IMR-90 (cell line): ENCODE measurements at regions not wholly inside any gene's neighbourhood (a gene's known extent, or its start where the extent isn't known, plus 50 kb on each side); places are given as distances from the start of the nearest gene placed in this dataset.

Source experiments
- TF ChIP-seq, protein P1 (sequence below): conservative IDR thresholded peaks from 2 replicates; pipeline ENCODE4 v1.5.1; 2012; ENCODE audit warnings: mild to moderate bottlenecking, low read depth, low read length, improper control_type of control experiment
- TF ChIP-seq, protein P2 (sequence below): fragments of 150-350 bp; IDR thresholded peaks from 2 replicates; pipeline ENCODE4 v1.6.1; 2017; ENCODE audit warnings: mild to moderate bottlenecking, antibody characterized with exemption, low read length, low read depth

GRCh38 chr7:12881712-12882111 is 194.3 kb downstream of the ARL4A start:
- TF ChIP-seq, protein P1, sequence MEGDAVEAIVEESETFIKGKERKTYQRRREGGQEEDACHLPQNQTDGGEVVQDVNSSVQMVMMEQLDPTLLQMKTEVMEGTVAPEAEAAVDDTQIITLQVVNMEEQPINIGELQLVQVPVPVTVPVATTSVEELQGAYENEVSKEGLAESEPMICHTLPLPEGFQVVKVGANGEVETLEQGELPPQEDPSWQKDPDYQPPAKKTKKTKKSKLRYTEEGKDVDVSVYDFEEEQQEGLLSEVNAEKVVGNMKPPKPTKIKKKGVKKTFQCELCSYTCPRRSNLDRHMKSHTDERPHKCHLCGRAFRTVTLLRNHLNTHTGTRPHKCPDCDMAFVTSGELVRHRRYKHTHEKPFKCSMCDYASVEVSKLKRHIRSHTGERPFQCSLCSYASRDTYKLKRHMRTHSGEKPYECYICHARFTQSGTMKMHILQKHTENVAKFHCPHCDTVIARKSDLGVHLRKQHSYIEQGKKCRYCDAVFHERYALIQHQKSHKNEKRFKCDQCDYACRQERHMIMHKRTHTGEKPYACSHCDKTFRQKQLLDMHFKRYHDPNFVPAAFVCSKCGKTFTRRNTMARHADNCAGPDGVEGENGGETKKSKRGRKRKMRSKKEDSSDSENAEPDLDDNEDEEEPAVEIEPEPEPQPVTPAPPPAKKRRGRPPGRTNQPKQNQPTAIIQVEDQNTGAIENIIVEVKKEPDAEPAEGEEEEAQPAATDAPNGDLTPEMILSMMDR, result no peak
- TF ChIP-seq, protein P2, sequence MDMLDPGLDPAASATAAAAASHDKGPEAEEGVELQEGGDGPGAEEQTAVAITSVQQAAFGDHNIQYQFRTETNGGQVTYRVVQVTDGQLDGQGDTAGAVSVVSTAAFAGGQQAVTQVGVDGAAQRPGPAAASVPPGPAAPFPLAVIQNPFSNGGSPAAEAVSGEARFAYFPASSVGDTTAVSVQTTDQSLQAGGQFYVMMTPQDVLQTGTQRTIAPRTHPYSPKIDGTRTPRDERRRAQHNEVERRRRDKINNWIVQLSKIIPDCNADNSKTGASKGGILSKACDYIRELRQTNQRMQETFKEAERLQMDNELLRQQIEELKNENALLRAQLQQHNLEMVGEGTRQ, result no peak
